ENCODE measurements at regions not wholly inside any gene's neighbourhood (a gene's known extent, or its start where the extent isn't known, plus 50 kb on each side); places are given as distances from the start of the nearest gene placed in this dataset.
A peak's percentile ranks its signal among the peaks of the same experiment; 100 is the strongest.
"Not testable (repeated sequence)": the region's sequence is repeated elsewhere in the genome, so short reads cannot be mapped to it uniquely, and the experiment has no call there.

- H3K4me1 ChIP-seq (ENCODE audit: control insufficient read depth in 4 of 4, insufficient read depth in 4 of 4, low read length in 3 of 4); H3K9me3 ChIP-seq (ENCODE audit: control insufficient read depth in 4 of 4, low read length in 3 of 4); H3K4me3 ChIP-seq (ENCODE audit: low read depth in 1 of 3, low read length in 3 of 3); H3K36me3 ChIP-seq (ENCODE audit: control insufficient read depth in 4 of 4, insufficient read depth in 3 of 4, low read depth in 1 of 4, low read length in 3 of 4); H3K27ac ChIP-seq (ENCODE audit: low read depth in 1 of 2, low read length in 2 of 2); H3K9ac ChIP-seq (ENCODE audit: low read depth in 1 of 2, low read length in 2 of 2); H3K27me3 ChIP-seq (ENCODE audit: control insufficient read depth in 4 of 4, insufficient read depth in 4 of 4, low read length in 3 of 4): not testable (repeated sequence)
- peak; percentile 37 for DNase-seq (ENCODE audit: low spot score)
- 52% methylated on average over 5 of the region's 5 CpGs for WGBS
Observed at GRCh38 chr21:10270211-10270610, 251.2 kb upstream of the TPTE start.

GRCh38 chr21:10271666-10272207, 249.6 kb upstream of the TPTE start:
- H3K9ac ChIP-seq (ENCODE audit: low read depth in 1 of 2, low read length in 2 of 2); H3K4me1 ChIP-seq (ENCODE audit: control insufficient read depth in 4 of 4, insufficient read depth in 4 of 4, low read length in 3 of 4); H3K4me3 ChIP-seq (ENCODE audit: low read depth in 1 of 3, low read length in 3 of 3); H3K36me3 ChIP-seq (ENCODE audit: control insufficient read depth in 4 of 4, insufficient read depth in 3 of 4, low read depth in 1 of 4, low read length in 3 of 4); H3K27me3 ChIP-seq (ENCODE audit: control insufficient read depth in 4 of 4, insufficient read depth in 4 of 4, low read length in 3 of 4); H3K9me3 ChIP-seq (ENCODE audit: control insufficient read depth in 4 of 4, low read length in 3 of 4); H3K27ac ChIP-seq (ENCODE audit: low read depth in 1 of 2, low read length in 2 of 2): not testable (repeated sequence)
- DNase-seq (ENCODE audit: low spot score) = peak; percentile 27
- 61% methylated on average over 4 of the region's 4 CpGs for WGBS

GRCh38 chr21:10272216-10272615, 249.2 kb upstream of the TPTE start:
- Histone ChIP-seq H3K27ac (ENCODE audit: low read depth in 1 of 2, low read length in 2 of 2) (no peak overlapping the region), H3K4me3 (ENCODE audit: low read depth in 1 of 3, low read length in 3 of 3) (no peak overlapping the region), H3K4me1 (ENCODE audit: control insufficient read depth in 4 of 4, insufficient read depth in 4 of 4, low read length in 3 of 4) (no peaks in the 10 kb centered on the region), H3K36me3 (ENCODE audit: control insufficient read depth in 4 of 4, insufficient read depth in 3 of 4, low read depth in 1 of 4, low read length in 3 of 4) (no peaks in the 10 kb centered on the region), H3K27me3 (ENCODE audit: control insufficient read depth in 4 of 4, insufficient read depth in 4 of 4, low read length in 3 of 4) (no peaks in the 10 kb centered on the region), H3K9me3 (ENCODE audit: control insufficient read depth in 4 of 4, low read length in 3 of 4) (no peaks in the 10 kb centered on the region), H3K9ac (ENCODE audit: low read depth in 1 of 2, low read length in 2 of 2) (no peak overlapping the region)
- DNase-seq (ENCODE audit: low spot score) = peak; percentile 67
- 61% methylated on average over 5 of the region's 5 CpGs for WGBS
- TF ChIP-seq TAF1 (conservative IDR thresholded peaks at IDR 0.05) = no peak
- TF ChIP-seq RXRA (IDR thresholded peaks at IDR 0.05) = no peak

GRCh38 chr21:10273196-10273595, 248.2 kb upstream of the TPTE start:
- Histone ChIP-seq H3K27ac (ENCODE audit: low read depth in 1 of 2, low read length in 2 of 2) (no peak overlapping the region), H3K36me3 (ENCODE audit: control insufficient read depth in 4 of 4, insufficient read depth in 3 of 4, low read depth in 1 of 4, low read length in 3 of 4) (no peaks in the 10 kb centered on the region), H3K4me3 (ENCODE audit: low read depth in 1 of 3, low read length in 3 of 3) (no peak overlapping the region), H3K4me1 (ENCODE audit: control insufficient read depth in 4 of 4, insufficient read depth in 4 of 4, low read length in 3 of 4) (no peaks in the 10 kb centered on the region), H3K27me3 (ENCODE audit: control insufficient read depth in 4 of 4, insufficient read depth in 4 of 4, low read length in 3 of 4) (no peaks in the 10 kb centered on the region), H3K9me3 (ENCODE audit: control insufficient read depth in 4 of 4, low read length in 3 of 4) (no peaks in the 10 kb centered on the region), H3K9ac (ENCODE audit: low read depth in 1 of 2, low read length in 2 of 2) (no peak overlapping the region)
- WGBS = 67% methylated on average over 2 of the region's 2 CpGs
- TF ChIP-seq REST (IDR thresholded peaks at IDR 0.05) = no peak
- TF ChIP-seq ZBTB33 (IDR thresholded peaks at IDR 0.05) = no peak
- TF ChIP-seq GABPA (IDR thresholded peaks at IDR 0.05 in 1 of 2, conservative IDR thresholded peaks at IDR 0.05 in 1 of 2) = no peak
- no peak for TF ChIP-seq FOXA1 (IDR thresholded peaks at IDR 0.05)
- no peak for TF ChIP-seq MAX (IDR thresholded peaks at IDR 0.05)
- no peak for TF ChIP-seq TAF1 (conservative IDR thresholded peaks at IDR 0.05)
- no peak for TF ChIP-seq RXRA (IDR thresholded peaks at IDR 0.05)
- no peak for TF ChIP-seq FOXA2 (IDR thresholded peaks at IDR 0.05)
- no peak for TF ChIP-seq RAD21 (IDR thresholded peaks at IDR 0.05)
- no peak for TF ChIP-seq NR2F2 (IDR thresholded peaks at IDR 0.05)
- no peak for DNase-seq (ENCODE audit: low spot score)

- DNase-seq (ENCODE audit: low spot score) = peak; percentile 23
Observed at GRCh38 chr21:10273794-10274338, 247.5 kb upstream of the TPTE start.

More at GRCh38 chr21:10273794-10274338, 247.5 kb upstream of the TPTE start:
- H3K4me1 ChIP-seq (ENCODE audit: control insufficient read depth in 4 of 4, insufficient read depth in 4 of 4, low read length in 3 of 4); H3K27me3 ChIP-seq (ENCODE audit: control insufficient read depth in 4 of 4, insufficient read depth in 4 of 4, low read length in 3 of 4); H3K4me3 ChIP-seq (ENCODE audit: low read depth in 1 of 3, low read length in 3 of 3); H3K9me3 ChIP-seq (ENCODE audit: control insufficient read depth in 4 of 4, low read length in 3 of 4); H3K27ac ChIP-seq (ENCODE audit: low read depth in 1 of 2, low read length in 2 of 2); H3K36me3 ChIP-seq (ENCODE audit: control insufficient read depth in 4 of 4, insufficient read depth in 3 of 4, low read depth in 1 of 4, low read length in 3 of 4); H3K9ac ChIP-seq (ENCODE audit: low read depth in 1 of 2, low read length in 2 of 2): not testable (repeated sequence)
- 71% methylated on average over 3 of the region's 3 CpGs for WGBS
